WTC11 (cell line): ENCODE measurements at regions not wholly inside any gene's neighbourhood (a gene's known extent, or its start where the extent isn't known, plus 50 kb on each side); places are given as distances from the start of the nearest gene placed in this dataset.

Experiments
- ATAC-seq: fragments of 200-7000 bp; cut with Tn5 transposase; 2 replicates; pipeline ENCODE4 v1.10.0; 2021; ENCODE audit warnings: mild to moderate bottlenecking, moderate library complexity
- CTCF ChIA-PET: fragments of 300-600 bp; sonication (Branson Sonifier 250); formaldehyde crosslinking; loops from one replicate; lab custom pipeline; 2021; ENCODE audit warnings: antibody characterized with exemption; lab: Charles Lee
- POLR2A ChIA-PET: fragments of 350-600 bp; sonication (Branson Sonifier 250); formaldehyde crosslinking; loops from one replicate; lab custom pipeline; 2021; ENCODE audit warnings: antibody characterized with exemption; lab: Charles Lee
- DNase-seq: peaks from one replicate; pipeline ENCODE4 v3.0.0; 2021; ENCODE audit warnings: low spot score
- H3K27ac Mint-ChIP-seq: 2 replicates; pipeline ENCODE4 v1.8.0; 2021; ENCODE audit warnings: mixed read lengths
- H3K27me3 Mint-ChIP-seq: 2 replicates; pipeline ENCODE4 v1.8.0; 2021; ENCODE audit warnings: low read depth, mild to moderate bottlenecking, moderate library complexity, mixed read lengths
- H3K36me3 Mint-ChIP-seq: 2 replicates; pipeline ENCODE4 v1.8.0; 2021; ENCODE audit warnings: mixed read lengths
- H3K4me1 Mint-ChIP-seq: 2 replicates; pipeline ENCODE4 v1.8.0; 2022; ENCODE audit warnings: mixed read lengths
- H3K4me3 Mint-ChIP-seq: 2 replicates; pipeline ENCODE4 v1.8.0; 2021; ENCODE audit warnings: mild to moderate bottlenecking, moderate library complexity, mixed read lengths
- H3K9me3 Mint-ChIP-seq: 2 replicates; pipeline ENCODE4 v1.8.0; 2021; ENCODE audit warnings: mixed read lengths
- CREB1 ChIP-seq: sonication (generic); formaldehyde crosslinking; IDR thresholded peaks from 2 replicates; pipeline ENCODE4 v1.8.0; 2023; ENCODE audit warnings: mild to moderate bottlenecking, missing genetic modification reagents
- FOXJ3 ChIP-seq: sonication (generic); formaldehyde crosslinking; IDR thresholded peaks from 2 replicates; pipeline ENCODE4 v1.9.0; 2021; ENCODE audit warnings: missing genetic modification reagents, mild to moderate bottlenecking, borderline replicate concordance
- FOXK1 ChIP-seq: sonication (generic); formaldehyde crosslinking; IDR thresholded peaks from 2 replicates; pipeline ENCODE4 v1.8.0; 2022; ENCODE audit warnings: mild to moderate bottlenecking, moderate library complexity, missing genetic modification reagents
- FOXP1 ChIP-seq: sonication (generic); formaldehyde crosslinking; IDR thresholded peaks from 2 replicates; pipeline ENCODE4 v1.8.0; 2022; ENCODE audit warnings: missing genetic modification reagents, mild to moderate bottlenecking, moderate library complexity, borderline replicate concordance
- FOXP4 ChIP-seq: sonication (generic); formaldehyde crosslinking; IDR thresholded peaks from 2 replicates; pipeline ENCODE4 v1.8.0; 2022; ENCODE audit warnings: mild to moderate bottlenecking, missing genetic modification reagents
- HMGXB4 ChIP-seq: sonication (generic); formaldehyde crosslinking; IDR thresholded peaks from 2 replicates; pipeline ENCODE4 v1.8.1; 2023; ENCODE audit warnings: mild to moderate bottlenecking, moderate library complexity, missing genetic modification reagents
- MAX ChIP-seq: sonication (generic); formaldehyde crosslinking; IDR thresholded peaks from 2 replicates; pipeline ENCODE4 v1.8.0; 2022; ENCODE audit warnings: mild to moderate bottlenecking, missing genetic modification reagents
- MLX ChIP-seq: sonication (generic); formaldehyde crosslinking; IDR thresholded peaks from 2 replicates; pipeline ENCODE4 v1.8.1; 2023; ENCODE audit warnings: mild to moderate bottlenecking, missing genetic modification reagents, moderate library complexity
- NFATC4 ChIP-seq: fragments of 250-450 bp; sonication (Bioruptor Pico); IDR thresholded peaks from 2 replicates; pipeline ENCODE4 v1.9.0; 2021; ENCODE audit warnings: mild to moderate bottlenecking
- NR2C2 ChIP-seq: sonication (generic); formaldehyde crosslinking; IDR thresholded peaks from 2 replicates; pipeline ENCODE4 v1.8.0; 2022; ENCODE audit warnings: mild to moderate bottlenecking, missing genetic modification reagents
- PREB ChIP-seq: sonication (generic); formaldehyde crosslinking; IDR thresholded peaks from 2 replicates; pipeline ENCODE4 v1.8.1; 2022; ENCODE audit warnings: mild to moderate bottlenecking, missing genetic modification reagents, moderate library complexity, borderline replicate concordance
- RORB ChIP-seq: fragments of 250-450 bp; sonication (Bioruptor Pico); IDR thresholded peaks from 2 replicates; pipeline ENCODE4 v1.9.0; 2021; ENCODE audit warnings: mild to moderate bottlenecking
- SP1 ChIP-seq: sonication (generic); formaldehyde crosslinking; conservative IDR thresholded peaks from 2 replicates; pipeline ENCODE4 v1.8.1; 2022; ENCODE audit warnings: missing genetic modification reagents
- STAT6 ChIP-seq: sonication (generic); formaldehyde crosslinking; conservative IDR thresholded peaks from 2 replicates; pipeline ENCODE4 v1.8.1; 2023; ENCODE audit warnings: mild to moderate bottlenecking, low read depth, missing genetic modification reagents, moderate library complexity
- USF2 ChIP-seq: sonication (generic); formaldehyde crosslinking; IDR thresholded peaks from 2 replicates; pipeline ENCODE4 v1.8.1; 2023; ENCODE audit warnings: mild to moderate bottlenecking, missing genetic modification reagents, moderate library complexity
- ZNF317 ChIP-seq: sonication (generic); formaldehyde crosslinking; IDR thresholded peaks from 2 replicates; pipeline ENCODE4 v1.8.1; 2023; ENCODE audit warnings: low read depth, mild to moderate bottlenecking, moderate library complexity, missing genetic modification reagents, borderline replicate concordance
- ZNF416 ChIP-seq: fragments of 250-450 bp; sonication (Bioruptor Pico); IDR thresholded peaks from 2 replicates; pipeline ENCODE4 v1.9.0; 2021; ENCODE audit warnings: mild to moderate bottlenecking, inconsistent platforms
- ZNF671 ChIP-seq: fragments of 250-450 bp; sonication (Bioruptor Pico); IDR thresholded peaks from 2 replicates; pipeline ENCODE4 v1.8.0; 2021; ENCODE audit warnings: mild to moderate bottlenecking

- no peak for TF ChIP-seq STAT6
- TF ChIP-seq ZNF671 (CRISPR knock-in tag): no peak
- peak; percentile 22; the same call in 1 of the 2 replicates for TF ChIP-seq MAX (CRISPR knock-in tag)
- no peak for TF ChIP-seq FOXJ3
- no peak for TF ChIP-seq NFATC4
- TF ChIP-seq SP1 (CRISPR knock-in tag): peak; percentile 36; the same call in 1 of the 2 replicates
- 0 out of 2 replicates have a peak, but pooled peaks have one; percentile 28 for TF ChIP-seq FOXP1 (CRISPR knock-in tag)
Measured at GRCh38 chr10:71085689-71086438, 126.5 kb upstream of the UNC5B start (continued).

- no peak for TF ChIP-seq RORB (CRISPR knock-in tag)
- no peak for TF ChIP-seq ZNF317 (CRISPR knock-in tag)
- no peak for TF ChIP-seq NR2C2 (CRISPR knock-in tag)
- TF ChIP-seq CREB1 (CRISPR knock-in tag): no peak
- TF ChIP-seq USF2 (CRISPR knock-in tag): no peak
- no peak for TF ChIP-seq ZNF416 (CRISPR knock-in tag)
- no peak for TF ChIP-seq FOXP4 (CRISPR knock-in tag)
- no peak for TF ChIP-seq FOXK1 (CRISPR knock-in tag)
- TF ChIP-seq PREB: no peak
- no peak for TF ChIP-seq MLX (CRISPR knock-in tag)
- TF ChIP-seq HMGXB4 (CRISPR knock-in tag): no peak
- Mint-ChIP-seq H3K36me3 (no peaks in the 10 kb centered on the region), H3K4me3 (no peak overlapping the region), H3K27ac (no peak overlapping the region), H3K9me3 (peaks cover 4% of the 10 kb centered on the region; the same call in 1 of the 2 replicates), H3K4me1 (no peaks in the 10 kb centered on the region; the same call in 1 of the 2 replicates), H3K27me3 (peaks cover 4% of the 10 kb centered on the region; the same call in 1 of the 2 replicates)
- no peak for ATAC-seq
- POLR2A ChIA-PET: no interaction called here
- DNase-seq: no peak
- CTCF ChIA-PET: interaction anchor here (0.7 kb wide), 1 partner anchor 162 kb away, joined by 3 read pairs; no protein-coding TSS in a partner anchor
Measured at GRCh38 chr10:71086439-71087080, 125.8 kb upstream of the UNC5B start.
